Muscle layer of duodenum (tissue), 2 donors: ENCODE measurements at regions not wholly inside any gene's neighbourhood (a gene's known extent, or its start where the extent isn't known, plus 50 kb on each side); places are given as distances from the start of the nearest gene placed in this dataset.

ENCODE experiments used
- H3K27ac ChIP-seq: one replicate; pipeline ENCODE4 v1.7.0; 2013; ENCODE audit warnings: mild to moderate bottlenecking, low read length
- H3K27me3 ChIP-seq: one replicate; pipeline ENCODE4 v1.7.0; 2013; ENCODE audit warnings: low read depth, mild to moderate bottlenecking, control low read depth, low read length
- H3K36me3 ChIP-seq, 2 donors: one replicate each; pipeline ENCODE4 v1.7.0; 2013; ENCODE audit warnings: low read length in 2 of 2, control low read depth in 1 of 2, mild to moderate bottlenecking in 1 of 2; ENCODE audit not compliant: insufficient read depth in 2 of 2, control insufficient read depth in 1 of 2
- H3K4me1 ChIP-seq, 2 donors: one replicate each; pipeline ENCODE4 v1.7.0; 2013; ENCODE audit warnings: low read length in 2 of 2, mild to moderate bottlenecking in 2 of 2, control low read depth in 1 of 2, moderate library complexity in 1 of 2; ENCODE audit not compliant: insufficient read depth in 2 of 2, control insufficient read depth in 1 of 2
- H3K4me3 ChIP-seq, 2 donors: one replicate each; pipeline ENCODE4 v1.7.0; 2013; ENCODE audit warnings: low read length in 2 of 2, low read depth in 1 of 2, mild to moderate bottlenecking in 1 of 2
- H3K9me3 ChIP-seq, 2 donors: one replicate each; pipeline ENCODE4 v1.7.0; 2013; ENCODE audit warnings: low read length in 2 of 2, control low read depth in 1 of 2, mild to moderate bottlenecking in 1 of 2; ENCODE audit not compliant: control insufficient read depth in 1 of 2
- donor health status: healthy.

DNA sequence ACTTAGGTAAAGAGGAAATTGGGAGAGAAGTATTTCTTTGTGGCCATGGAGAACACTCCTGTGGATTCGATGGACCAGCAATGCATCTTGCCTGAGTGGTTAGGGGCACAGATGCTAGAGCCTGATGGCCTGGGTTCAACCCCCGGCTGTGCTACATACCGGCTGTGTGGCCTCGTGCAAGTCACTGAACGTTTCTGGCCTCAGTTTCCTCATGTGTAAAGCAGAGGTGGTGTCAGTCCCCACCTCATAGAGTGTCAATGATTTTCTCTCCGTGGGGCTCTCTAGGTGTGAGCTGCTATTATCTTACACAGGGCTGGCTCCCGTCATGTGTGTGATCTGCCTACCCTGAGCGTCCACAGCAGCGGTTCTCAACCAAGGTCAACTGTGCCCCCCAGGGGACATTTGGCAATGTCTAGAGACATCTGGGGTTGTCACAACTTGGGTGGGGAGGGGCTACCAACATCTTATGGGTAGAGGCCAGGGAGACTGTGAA, 50.0 kb upstream of the PTPN1 start:
- no peaks in the 10 kb centered on the region for H3K36me3 ChIP-seq
- no peak overlapping the region for H3K27ac ChIP-seq
- H3K4me3 ChIP-seq: no peak overlapping the region
- H3K27me3 ChIP-seq: no peaks in the 10 kb centered on the region
- peaks cover 0 to 6% of the 10 kb centered on the region in 2 donors for H3K4me1 ChIP-seq
- no peaks in the 10 kb centered on the region for H3K9me3 ChIP-seq
